GM21360 (cell line): ENCODE measurements at regions not wholly inside any gene's neighbourhood (a gene's known extent, or its start where the extent isn't known, plus 50 kb on each side); places are given as distances from the start of the nearest gene placed in this dataset.
A peak's percentile ranks its signal among the peaks of the same experiment; 100 is the strongest.

Source experiments
- ATAC-seq: cut with Tn5 transposase; IDR thresholded peaks from one replicate; pipeline ENCODE4 v1.9.1; 2021; ENCODE audit warnings: mild to moderate bottlenecking, moderate library complexity; ENCODE audit not compliant: unreplicated experiment

DNA sequence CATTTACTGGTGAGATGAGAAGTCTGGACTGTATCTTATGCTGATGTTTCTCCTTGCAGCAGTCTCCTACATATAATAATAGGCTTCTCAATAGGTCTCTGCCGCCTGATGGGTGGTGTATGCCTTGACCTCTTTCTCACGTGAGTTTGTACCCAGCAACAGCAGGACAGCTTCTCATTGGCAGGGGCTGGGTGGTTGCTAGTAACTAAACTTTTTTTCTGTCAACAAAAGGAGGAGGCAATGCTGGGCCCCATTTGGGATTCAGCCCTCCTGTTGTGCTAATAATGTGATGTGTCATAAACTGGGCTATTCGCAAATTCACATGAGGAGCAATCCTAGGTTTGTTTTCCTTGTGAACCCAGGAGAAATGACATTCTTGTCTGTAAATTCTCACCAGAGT lies 533.6 kb downstream of the GATA3 start:
- ATAC-seq, result no peak

DNA sequence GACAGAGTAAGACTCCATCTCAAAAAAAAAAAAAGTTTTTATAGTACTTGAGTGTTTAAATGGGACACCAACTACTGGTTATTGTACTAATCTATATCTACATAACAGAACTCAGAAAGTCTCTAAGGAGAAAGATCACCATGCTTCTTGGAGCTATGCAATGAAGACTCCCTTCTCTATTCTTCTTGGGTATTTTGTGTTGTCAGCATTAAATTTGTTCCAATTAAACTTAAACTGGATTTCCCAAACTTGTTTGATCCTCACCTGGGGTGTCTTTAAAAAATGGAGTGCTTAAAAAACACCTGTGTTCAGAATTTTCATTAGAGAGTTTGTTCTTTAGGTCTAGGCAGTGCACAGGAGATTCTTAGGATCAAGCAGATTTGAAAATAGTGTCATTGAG lies 536.0 kb downstream of the GATA3 start:
- ATAC-seq, result no peak

DNA sequence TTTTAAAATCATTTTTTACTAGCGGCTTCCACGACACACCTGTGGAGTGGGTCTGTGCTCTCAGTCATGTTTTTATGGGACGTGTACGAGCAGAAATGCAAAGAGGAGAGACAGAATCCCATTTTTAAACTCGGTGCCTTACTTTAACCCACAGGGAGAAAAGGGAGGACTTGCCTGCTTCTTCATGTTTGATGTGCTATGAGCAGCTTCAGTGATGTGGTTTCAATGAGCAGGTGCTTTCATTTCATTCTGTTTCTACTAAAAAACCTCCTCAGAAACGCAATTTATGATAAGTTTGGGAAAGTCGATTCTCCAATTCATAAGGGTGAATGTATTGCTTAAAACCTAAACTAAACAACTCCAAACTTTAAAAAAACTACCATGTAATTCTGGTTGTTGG lies 537.2 kb downstream of the GATA3 start:
- no peak for ATAC-seq

DNA sequence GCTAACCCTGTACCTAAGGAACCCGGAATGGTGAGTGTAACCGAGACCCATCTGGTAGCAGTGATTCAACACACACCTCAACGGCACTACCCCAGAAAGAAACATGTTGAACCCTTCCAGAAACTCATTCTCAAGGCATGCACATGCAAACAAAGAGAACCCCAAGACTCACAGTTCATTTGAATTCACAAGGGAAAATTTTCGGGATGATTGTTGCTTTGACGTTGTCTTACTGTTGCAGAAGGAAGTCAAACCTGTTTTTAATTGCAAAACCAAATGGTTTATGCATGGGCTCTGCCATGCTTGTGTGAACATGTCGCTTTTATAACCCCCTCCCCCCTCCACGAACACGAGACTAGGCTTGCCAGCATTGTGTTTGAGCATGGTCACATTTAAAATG lies 539.7 kb downstream of the GATA3 start:
- ATAC-seq, result no peak

GRCh38 chr10:8594711-8595110 lies 540.2 kb downstream of the GATA3 start:
- no peak for ATAC-seq

- no peak for ATAC-seq
Measured at GRCh38 chr10:8595140-8595539, 540.7 kb downstream of the GATA3 start.

- ATAC-seq, result no peak
Measured at GRCh38 chr10:8596929-8597472, 542.5 kb downstream of the GATA3 start.

DNA sequence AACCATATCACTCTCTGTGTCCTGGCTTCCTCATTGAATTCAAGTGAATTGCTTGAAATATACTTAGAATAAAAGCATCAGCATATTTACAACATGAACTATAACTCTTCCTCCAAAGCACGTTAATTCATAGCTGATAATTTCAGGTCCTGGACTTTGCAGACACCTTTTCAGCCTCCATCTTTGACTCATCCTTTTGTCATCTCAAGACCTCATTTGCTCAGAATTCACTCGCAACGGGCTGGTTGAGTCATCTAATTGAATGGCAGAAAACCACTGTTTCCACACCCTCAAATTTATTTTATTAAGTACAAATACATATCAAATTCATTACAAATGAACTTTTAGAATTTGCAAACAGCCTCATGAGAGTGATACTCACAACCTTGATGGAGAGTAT lies 545.7 kb downstream of the GATA3 start:
- no peak for ATAC-seq

GRCh38 chr10:8602821-8603220 lies 548.3 kb downstream of the GATA3 start:
- no peak for ATAC-seq

GRCh38 chr10:8614054-8614565 lies 559.6 kb downstream of the GATA3 start:
- no peak for ATAC-seq

GRCh38 chr10:8615118-8615517 lies 560.6 kb downstream of the GATA3 start:
- no peak for ATAC-seq

DNA sequence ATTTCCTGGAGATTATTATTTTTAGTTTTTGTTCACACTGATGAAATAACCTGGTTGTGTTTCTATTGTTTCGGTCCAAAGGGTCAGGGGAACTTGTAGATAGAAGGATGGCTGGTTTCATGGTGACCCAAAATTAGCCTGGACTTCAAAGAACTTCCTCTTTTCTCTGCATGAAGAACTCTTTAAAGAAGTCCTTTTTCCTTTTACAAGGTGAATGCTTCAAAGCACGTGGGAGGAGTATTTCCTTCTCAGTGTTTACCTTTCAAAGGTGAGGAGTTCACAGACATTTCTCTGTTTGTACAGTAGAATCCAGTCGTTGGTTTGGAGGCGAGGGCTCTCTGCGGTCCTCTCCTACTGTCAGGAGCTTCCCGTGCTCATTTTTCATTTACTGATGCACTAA lies 561.7 kb downstream of the GATA3 start:
- ATAC-seq, result peak; percentile 84

- no peak for ATAC-seq
Measured at GRCh38 chr10:8617792-8618191, 563.3 kb downstream of the GATA3 start.

GRCh38 chr10:8618834-8619233 lies 564.3 kb downstream of the GATA3 start:
- no peak for ATAC-seq

GRCh38 chr10:8628351-8628750 lies 573.9 kb downstream of the GATA3 start:
- no peak for ATAC-seq

GRCh38 chr10:8633909-8634308 lies 579.4 kb downstream of the GATA3 start:
- no peak for ATAC-seq

- ATAC-seq, result no peak
Measured at GRCh38 chr10:8636371-8636770, 581.9 kb downstream of the GATA3 start.

- ATAC-seq, result no peak
Measured at GRCh38 chr10:8637640-8638039, 583.2 kb downstream of the GATA3 start.

DNA sequence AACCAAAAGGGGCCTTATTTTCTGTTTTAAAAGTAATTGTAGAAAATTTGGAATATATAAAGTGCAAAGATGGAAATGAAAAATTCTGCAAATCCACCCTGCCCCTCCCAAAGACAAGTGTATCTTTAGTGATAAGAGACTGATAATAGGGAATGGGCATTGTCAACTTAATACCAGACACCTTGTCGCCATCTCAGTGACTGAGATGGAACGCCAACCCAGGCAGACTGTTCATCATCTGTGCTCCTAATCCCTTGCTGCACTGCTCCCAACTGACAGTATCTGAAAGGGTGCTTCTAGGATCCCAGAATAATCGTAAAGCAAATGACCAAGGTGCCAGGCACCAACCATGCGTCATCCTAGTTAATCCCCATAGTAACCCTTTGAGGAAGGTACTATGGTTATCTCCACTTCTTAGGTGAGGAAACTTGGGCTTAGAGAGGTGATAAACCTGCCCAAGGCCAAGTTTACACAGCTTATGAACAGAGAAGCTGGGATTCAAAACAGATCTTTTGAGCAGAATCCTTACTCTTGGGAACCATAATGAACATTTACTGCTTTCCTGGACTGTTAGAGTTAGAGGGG lies 583.7 kb downstream of the GATA3 start:
- no peak for ATAC-seq

DNA sequence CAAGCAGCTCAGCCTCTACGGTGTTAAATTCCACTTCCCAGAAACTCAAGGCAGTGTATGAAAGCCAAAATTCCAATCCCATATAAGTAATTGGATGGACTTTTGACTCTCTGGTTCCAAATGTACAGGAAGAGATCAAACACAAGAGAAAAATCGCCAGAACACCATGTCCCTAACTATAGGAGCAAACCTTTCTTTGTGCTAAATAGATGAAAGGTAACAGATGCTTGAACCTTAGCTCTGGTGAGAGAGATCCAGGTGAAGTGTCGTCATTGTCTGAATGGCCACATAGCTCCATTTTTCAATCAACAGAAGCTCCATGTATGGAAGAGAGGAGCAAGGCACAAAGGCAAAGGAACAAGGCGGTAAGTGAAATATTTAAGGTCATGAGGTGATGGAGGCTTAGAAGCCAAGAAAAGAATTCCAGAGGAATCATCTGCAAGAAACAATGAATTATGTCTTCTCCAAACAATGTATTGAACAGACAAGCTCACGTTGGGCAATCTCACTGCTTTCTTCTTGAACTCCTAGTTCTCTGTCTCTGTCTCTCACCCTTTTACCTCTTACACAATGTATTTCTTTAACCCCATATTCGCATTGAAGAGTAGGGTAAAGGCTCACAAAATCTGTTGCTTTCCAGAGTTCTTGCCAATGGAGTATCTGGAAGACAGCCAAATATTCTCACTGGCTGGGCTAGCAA lies 585.1 kb downstream of the GATA3 start:
- no peak for ATAC-seq

DNA sequence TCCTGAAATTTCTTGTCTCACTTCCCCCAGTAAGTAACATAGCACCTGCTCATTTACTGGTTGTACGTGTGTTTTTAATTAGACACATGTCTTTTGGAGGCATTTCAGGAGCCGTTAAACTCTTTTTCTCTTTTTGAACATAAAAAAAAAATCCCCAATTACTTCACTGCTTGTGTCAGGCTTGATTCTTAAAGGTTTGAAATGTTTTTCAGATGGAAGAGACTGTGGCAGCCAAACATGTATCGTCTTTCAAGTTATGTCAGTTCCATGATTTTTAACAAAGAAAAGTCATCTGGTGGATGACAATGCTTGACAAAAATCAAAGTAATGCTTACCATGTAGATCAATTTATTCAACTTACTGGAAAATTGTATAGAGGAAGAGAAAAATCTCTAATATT lies 585.8 kb downstream of the GATA3 start:
- no peak for ATAC-seq

DNA sequence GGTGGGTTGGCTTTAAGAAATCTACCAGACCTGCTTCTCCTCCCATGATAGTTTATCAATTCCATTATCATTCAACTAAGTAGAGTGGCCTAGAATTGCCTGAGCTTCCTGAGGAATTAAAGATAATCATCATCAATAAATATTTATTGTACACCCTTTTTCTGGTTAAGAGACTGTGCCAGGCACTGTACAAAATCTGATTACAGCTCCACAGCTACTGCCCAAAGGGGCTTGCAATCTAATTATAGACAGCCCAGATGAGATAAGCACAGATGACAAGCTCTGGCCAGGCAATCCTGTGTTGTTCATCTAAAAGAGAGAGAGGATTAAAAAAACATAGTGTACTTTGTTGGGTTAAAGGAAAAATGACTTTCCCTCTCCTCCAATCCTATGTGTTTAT lies 586.4 kb downstream of the GATA3 start:
- ATAC-seq, result no peak
